HG03460 (cell line): ENCODE measurements at regions not wholly inside any gene's neighbourhood (a gene's known extent, or its start where the extent isn't known, plus 50 kb on each side); places are given as distances from the start of the nearest gene placed in this dataset.
"Not testable (repeated sequence)": the region's sequence is repeated elsewhere in the genome, so short reads cannot be mapped to it uniquely, and the experiment has no call there.

Experiments used
- ATAC-seq: cut with Tn5 transposase; IDR thresholded peaks from one replicate; pipeline ENCODE4 v1.9.1; 2021; ENCODE audit not compliant: unreplicated experiment

DNA sequence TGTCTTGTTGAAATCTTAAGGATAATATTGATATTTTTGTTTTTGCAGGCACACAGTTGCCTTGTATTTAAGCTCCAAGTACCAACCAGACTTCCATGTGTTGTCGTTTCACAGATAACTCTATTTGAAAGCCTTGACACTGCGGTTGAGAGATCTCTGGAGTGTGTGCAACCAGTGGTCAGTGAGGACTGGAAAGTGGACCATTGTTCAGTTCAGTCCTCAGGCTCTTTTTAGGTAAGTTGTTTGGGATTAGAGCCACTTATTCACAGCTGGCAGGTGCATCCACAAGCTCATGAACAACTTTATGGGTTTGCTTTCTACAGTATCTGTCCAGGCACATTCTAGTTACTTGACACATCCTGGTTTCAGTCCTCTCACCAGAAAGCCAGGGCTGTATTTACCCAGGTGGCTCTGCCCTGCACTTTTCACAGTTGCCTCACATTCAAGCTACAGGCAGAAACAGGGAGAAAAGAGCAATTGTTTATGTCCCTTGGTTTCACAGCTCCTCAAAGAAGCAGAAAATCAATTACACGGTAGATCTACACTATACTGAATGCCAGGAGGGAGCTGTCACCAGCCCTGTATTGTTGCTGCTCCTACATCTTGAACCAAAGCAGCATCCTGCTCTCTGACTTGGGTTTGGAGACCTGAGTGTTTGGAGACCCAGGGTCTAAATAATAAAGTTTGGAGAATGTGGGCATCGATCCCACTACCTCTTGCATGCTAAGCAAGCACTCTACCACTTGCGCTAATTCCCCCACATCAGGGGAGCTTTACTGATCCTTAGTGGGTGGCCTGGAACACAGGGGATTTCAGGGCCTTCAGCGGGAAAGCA lies 543.3 kb downstream of the PRIM2 start:
- not testable (repeated sequence) for ATAC-seq

DNA sequence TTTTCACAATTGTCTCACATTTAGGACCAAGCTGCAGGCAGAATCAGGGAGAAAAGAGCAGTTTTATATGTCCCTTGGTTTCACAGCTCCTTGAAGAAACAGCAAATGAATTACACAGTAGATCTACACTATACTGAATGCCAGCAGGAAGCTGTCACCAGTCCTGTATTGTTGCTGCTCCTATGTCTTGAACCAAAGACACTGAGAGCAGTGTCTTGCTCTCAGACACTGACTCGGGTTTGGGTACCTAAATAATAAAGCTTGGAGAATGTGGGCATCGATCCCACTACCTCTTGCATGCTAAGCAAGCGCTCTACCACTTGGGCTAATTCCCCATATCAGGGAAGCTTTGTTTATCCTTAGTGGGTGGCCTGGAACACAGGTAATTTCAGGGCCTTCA lies 552.7 kb downstream of the PRIM2 start:
- ATAC-seq = not testable (repeated sequence)

DNA sequence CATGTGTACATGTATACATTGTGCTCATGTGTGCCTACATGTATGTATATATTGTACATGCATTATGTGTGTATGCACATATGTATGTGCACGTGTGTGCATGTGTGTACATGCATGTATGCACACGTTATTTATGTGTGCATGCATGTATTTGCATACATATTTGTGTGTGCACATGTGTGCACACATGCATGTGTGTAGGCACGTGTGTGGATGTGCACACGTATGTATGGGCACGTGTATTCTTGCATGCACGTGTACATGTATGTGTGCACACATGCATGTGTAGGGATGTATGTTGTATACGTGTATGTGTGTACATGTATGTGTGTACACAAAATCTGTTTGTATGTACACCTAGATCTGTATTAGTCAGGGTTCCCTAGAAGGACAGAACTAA lies 556.0 kb downstream of the PRIM2 start:
- ATAC-seq = not testable (repeated sequence)

DNA sequence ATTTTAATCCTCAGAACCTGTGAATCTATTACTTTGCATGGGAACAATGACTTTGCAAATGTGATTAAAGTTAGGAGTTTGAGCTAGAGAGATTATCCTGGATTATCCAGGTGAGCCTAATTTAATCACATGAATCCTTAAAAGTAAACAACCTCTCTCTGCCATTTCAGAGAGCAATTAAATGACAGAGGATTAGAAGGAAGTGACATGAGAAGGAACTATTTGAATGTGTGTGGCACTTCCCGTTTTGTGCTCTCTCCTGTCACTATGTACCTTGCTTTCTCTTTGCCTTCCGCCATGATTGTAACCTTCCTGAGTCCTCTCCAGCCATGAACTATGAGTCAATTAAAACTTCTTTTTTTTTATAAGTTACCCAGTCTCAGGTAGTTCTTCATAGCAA lies 559.2 kb downstream of the PRIM2 start:
- not testable (repeated sequence) for ATAC-seq

DNA sequence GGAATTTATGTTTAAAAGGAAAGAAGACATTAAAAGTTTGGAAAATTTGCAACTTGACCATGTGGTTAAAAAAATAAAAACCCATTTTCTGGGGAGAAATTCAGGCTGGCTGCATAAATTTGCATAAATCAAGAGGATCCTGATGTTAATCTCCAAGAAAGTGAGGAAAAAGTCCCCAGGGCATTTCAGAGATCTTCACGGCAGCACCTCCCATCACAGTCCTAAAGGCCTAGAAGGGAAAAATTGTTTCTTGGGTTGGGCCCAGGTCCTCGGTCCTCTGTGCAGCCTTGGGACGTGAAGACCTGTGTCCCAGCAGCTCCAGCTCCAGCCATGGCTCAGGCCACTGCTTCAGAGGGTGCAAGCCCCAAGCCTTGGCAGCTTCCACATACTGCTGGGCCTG lies 560.3 kb downstream of the PRIM2 start:
- ATAC-seq = not testable (repeated sequence)

DNA sequence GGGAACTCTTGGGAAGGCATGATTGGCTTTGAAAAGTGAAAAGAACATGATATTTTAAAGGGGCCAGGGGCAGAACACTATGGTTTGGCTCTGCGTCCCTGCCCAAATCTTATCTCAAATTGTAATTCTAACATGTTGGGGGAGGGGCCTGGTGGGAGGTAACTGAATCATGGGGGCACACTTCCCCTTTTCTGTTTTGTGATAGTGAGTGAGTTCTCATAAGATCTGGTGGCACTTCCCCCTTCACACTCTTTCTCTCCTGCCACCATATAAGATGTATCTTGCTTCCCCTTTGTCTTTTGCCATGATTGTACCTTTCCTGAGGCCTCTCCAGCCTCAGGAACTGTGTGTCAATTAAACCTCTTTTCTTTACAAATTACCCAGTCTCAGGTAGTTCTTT lies 561.4 kb downstream of the PRIM2 start:
- not testable (repeated sequence) for ATAC-seq

DNA sequence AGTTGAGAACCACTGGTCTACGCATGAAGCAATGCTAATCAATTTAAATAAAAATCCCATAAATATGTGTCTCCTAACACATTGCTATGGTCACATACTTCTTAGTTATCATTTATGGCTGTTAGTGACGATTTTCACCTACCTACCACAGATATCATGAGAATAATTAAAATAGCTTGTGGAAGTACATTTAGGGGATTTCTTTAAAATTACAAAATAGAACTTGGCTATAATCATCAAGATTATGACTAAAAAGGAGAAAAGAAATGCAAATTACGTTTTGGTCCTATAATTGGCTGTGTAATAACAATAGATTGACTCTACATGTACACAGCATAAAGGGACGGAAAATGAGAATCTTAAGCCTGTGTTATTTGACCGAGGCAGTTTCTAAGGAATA lies 581.4 kb downstream of the PRIM2 start:
- peak; percentile 48 for ATAC-seq

DNA sequence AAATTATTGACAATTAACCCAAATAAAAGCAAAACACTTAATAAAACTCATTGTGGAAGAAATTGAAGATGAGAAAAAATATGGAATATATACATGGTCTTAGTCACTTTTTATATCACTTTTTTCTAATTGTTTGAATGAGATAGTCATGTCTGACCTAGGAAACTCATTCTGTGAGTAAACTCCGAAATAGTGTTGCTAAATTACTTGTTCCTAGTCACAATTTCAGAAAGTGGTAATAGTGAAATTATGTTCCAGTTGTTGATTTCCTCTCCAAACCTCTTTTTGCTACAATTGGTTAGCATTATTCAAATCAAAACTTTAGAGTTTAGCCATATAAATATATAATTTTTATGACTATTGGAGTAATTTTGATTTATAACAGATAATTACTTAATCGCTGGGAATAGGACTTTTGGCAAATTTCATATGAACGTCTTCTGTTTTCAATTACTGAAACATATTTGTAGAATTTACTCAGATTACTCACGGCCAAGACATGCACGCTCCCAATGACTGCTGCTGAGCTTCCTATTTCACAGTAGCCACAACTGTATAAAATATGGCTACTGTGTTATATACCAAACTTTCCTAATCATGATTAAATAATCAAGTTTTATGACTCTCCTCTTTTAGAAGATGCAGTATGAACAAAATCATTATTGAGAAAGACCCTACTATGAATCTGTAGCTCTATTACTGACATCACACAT lies 583.4 kb downstream of the PRIM2 start:
- not testable (repeated sequence) for ATAC-seq

DNA sequence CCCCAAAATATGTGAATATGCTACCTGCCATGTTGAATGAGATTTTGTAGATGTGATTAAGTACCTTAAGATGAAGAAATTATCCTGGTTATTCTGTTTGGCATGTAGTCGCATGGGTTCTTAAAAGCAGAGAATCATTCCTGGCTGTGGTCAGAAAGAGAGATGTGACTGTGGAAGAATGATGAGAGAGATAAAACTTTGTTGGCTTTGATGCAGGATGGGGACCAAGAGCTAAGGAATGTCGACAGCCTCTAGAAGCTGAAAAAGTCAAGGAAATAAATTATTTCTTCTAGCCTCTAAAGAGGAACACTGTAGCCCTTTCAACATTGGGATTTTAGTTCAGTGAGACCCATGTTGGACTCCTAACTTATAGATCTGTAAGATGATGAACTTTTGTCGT lies 584.0 kb downstream of the PRIM2 start:
- ATAC-seq = not testable (repeated sequence)

DNA sequence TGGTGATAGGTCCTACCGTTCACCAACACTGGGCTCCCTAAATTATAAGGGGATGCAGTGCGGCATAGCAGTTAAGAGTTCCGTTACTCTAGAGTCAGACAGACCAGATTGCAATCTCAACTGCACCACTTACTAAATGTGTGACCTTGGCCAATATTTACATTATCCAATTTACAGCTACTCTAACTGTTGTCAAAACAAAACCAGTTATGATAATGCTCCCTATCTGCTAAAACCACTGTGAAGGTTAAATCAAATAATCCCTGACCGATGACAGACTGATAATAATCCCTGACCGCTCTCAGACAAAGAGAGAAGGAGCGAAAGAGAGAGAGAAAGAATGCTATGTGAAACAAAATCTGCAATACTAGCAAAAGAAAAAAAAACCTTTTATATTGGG lies 586.9 kb downstream of the PRIM2 start:
- ATAC-seq = not testable (repeated sequence)

DNA sequence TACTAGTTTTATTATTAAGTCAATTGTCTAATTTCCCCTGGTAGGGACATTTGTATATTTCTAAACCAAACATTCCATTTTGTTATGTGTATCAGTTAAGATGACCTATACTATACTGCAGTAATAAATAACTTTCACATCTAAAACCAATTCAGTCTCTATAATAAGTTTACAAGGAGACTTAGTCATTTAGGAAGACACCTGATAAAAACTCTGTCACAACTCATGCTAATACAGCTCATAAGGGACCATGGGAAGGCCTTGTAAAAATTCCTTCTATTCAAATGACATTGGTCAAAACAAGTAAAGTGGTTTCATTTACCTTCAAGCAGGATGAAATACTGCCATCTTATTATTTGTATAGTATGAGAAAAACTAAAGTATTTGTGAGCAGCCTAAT lies 597.9 kb downstream of the PRIM2 start:
- not testable (repeated sequence) for ATAC-seq

DNA sequence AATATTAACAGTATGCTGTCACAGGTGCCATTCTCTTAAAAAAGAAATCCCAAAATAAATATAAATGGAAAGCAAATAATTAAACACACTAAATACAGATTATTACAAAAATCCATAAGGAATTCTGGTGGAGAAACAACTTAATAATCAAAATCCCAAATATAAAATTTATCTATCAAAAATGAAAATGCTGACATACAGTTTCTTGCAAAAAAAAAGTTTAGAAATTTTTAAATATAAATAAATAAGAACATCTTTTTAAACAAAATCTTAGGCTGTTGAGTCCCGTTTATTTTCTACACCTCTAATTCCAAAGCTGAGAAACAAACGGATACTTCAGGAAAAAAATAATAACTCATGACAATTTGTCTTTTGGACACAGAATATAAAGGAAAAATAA lies 625.5 kb downstream of the PRIM2 start:
- not testable (repeated sequence) for ATAC-seq

DNA sequence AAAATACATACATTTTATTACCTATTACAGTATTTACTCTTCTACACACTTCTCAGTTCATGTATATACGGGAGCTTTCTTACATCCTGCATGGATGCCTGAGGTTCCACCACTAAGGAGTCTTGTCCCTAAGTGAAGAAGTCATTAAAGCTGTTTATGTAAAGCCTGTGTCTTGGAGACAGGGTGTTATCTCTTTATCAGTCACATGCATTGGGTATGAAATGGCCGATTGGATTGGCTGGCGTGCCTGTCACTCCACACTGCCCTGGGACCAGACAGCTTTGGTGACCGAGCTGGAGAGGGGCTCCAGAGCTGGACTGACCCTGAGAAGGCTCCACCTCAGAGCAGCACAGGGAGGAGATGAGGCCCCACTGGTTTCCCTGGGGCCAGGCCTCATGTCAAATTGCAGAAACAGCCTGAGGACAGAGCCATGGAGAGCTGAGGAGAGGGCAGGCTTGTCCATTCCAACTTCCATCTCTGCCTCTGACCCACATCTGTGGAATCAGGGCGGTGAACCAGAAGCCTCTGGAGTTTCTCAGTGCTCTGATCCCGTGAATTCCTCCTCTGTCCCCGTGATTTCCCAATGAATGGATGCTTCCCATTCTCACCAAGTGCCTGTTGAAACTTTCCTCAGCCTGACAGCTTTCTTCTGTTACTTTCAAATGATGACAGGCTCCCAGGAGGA lies 628.8 kb downstream of the PRIM2 start:
- not testable (repeated sequence) for ATAC-seq

DNA sequence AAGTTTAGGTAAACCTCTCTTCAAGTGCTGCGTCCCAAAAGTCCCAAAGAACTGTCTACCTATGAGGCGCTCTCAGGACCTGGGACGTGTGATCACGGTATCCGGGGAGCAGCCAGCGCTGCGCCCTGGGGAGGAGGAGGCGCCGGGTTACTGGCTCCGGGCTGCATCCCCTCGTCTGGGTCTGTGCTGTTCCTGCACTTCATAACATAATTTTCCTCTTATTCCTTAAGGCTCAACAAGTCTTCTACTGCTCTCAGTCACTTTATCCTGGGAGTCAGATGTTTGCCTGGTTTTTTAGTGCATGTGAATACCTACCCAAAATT lies 629.3 kb downstream of the PRIM2 start:
- not testable (repeated sequence) for ATAC-seq

DNA sequence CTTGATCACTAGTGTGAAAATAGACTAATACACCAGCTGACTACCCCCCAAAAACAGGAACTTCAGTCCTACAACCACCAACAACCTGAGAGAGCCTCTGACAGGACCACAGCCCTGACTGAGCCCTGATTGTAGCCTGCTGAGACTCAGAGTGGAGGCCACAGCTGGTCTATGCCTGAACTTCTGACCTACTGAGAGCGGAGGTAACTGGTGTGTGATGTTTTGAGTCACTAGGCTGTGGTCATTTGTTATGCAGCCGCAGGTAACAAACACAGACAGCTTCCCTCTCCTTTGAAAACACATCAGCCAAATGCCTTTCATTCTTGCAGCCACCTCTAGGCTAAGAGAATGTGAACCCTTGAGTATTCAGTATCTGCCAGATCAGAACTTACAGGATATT lies 631.1 kb downstream of the PRIM2 start:
- ATAC-seq = not testable (repeated sequence)

DNA sequence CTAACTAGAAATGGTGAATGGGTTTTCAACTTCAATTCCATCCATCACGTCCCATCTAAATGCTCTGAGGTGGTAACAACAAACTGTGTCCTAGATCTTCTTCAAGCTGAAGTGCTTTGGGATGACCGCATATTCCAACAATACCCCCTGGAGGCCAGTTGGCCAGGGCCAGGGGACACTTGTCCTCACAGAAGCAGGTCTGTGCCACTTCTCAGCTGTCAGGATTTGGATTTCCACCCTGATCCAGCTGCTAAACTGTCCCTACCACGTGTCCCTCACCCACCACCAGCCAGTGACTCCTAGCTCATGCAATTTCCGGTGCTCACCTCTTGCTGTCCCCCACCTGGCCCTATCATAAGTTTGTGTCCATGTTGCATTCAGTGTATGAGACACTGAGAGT lies 633.0 kb downstream of the PRIM2 start:
- not testable (repeated sequence) for ATAC-seq

DNA sequence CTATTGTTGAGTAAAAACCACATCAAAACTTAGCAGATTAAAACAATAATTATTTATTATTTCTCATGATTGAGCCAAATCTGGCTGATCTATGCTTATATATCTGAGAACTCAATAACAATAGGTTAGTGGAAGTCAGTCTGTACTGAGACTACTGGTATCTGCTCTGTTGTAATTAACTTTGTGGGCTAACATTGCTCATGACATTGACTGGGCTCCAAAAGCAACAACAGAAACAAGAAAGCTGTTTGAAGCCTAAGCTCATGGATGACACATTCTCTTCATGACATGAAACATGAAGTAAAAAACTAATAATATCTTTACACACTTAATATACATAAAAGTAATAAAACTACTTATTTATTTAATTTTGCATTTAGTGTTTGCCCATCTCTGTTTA lies 649.3 kb downstream of the PRIM2 start:
- ATAC-seq = not testable (repeated sequence)

DNA sequence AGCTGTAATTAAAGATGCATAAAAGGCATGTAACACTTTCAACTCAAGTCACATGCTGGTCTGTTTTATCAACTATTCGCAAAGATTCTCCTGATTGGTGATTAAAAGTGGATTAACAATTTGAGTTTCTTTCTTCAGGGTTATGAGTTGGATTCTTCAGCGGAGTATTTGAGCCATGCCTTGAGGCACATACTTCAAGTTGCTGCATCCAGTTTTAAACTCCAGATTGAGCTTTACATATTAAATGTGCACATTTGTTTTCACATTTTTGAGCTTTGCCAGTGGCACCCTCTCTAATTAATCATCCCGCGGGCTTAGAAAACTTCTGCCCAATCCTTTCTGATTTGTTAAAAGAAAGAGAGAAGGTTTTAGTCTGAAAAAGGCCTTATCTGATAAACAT lies 654.5 kb downstream of the PRIM2 start:
- ATAC-seq = not testable (repeated sequence)

DNA sequence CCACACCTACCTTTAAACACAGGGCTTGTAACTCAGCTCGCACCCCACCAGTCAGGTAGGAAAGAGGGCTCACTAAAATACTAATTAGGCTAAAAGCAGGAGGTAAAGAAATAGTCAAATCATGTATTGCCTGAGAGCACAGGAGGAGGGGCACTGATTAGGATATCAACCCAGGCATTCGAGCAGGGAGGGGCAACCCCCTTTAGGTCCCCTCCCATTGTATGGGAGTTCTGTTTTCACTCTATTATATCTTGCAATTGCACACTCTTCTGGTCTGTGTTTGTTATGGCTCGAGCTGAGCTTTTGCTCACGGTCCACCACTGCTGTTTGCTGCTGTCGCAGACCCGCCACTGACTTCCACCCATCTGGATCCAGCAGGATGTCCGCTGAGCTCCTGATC lies 657.2 kb downstream of the PRIM2 start:
- ATAC-seq = no peak

DNA sequence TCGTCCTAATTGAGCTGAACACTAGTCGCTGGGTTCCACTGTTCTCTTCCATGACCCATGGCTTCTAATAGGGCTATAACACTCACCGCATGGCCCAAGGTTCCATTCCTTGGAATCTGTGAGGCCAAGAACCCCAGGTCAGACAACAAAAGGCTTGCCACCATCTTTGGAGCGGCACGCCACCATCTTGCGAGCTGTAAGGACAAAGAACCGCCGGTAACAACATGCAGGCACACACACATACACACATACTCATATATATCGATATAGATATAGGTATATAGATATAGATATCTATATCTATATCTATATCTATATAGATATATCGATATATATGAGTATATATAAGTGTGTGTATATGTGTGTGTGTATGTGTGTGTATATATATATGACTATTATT lies 657.7 kb downstream of the PRIM2 start:
- not testable (repeated sequence) for ATAC-seq

DNA sequence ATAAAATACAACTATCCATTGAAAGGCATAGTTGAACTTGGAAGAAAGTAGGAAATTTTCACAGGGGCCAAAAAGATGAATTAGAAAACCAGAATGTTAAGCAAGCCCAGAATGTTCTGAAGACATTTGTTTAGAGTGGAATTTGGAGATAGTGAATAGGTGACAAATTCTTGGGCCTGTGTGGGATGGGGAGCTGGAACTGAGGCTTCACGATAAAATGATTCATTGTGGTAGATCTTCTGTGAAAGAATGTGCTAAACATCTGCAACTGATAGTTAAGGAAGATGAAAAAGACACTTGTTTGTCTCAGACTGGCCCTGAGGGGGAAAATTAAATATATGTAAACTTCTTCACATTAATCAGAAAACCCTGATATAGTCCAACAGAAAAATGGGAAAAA lies 658.9 kb downstream of the PRIM2 start:
- not testable (repeated sequence) for ATAC-seq

DNA sequence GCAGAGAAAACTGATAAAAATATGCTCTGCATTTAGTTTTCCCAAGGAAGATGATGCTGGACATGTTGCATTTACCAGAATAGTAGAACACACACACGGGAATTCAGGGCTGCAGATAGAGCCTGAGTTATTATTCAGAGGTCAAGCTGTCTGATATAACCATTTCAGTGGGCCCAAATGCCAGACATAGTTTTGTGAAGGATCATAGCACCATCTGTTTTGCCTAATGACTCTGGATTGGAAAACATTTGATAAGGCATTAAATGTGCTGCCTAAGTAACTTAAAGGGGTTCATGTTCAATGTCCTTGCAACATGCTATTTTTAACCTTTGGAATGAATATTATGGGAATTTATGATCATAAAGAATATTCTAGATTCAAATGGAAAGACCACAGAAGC lies 666.2 kb downstream of the PRIM2 start:
- not testable (repeated sequence) for ATAC-seq
